Astrocyte of the cerebellum (primary cell): ENCODE measurements at regions not wholly inside any gene's neighbourhood (a gene's known extent, or its start where the extent isn't known, plus 50 kb on each side); places are given as distances from the start of the nearest gene placed in this dataset.
A peak's percentile ranks its signal among the peaks of the same experiment; 100 is the strongest.

Source experiments
- DNase-seq: peaks from one replicate; pipeline ENCODE4 v3.0.0-alpha.2; 2011; ENCODE audit warnings: low read depth
- H3K4me3 ChIP-seq: 2 replicates; pipeline ENCODE4 v1.5.1; 2011; ENCODE audit warnings: mild to moderate bottlenecking, low read depth, low read length, moderate library complexity
- CTCF ChIP-seq: IDR thresholded peaks from 2 replicates; pipeline ENCODE4 v1.5.1; 2012; ENCODE audit warnings: low read length, low read depth, moderate library complexity, mild to moderate bottlenecking; ENCODE audit errors: missing control alignments
- in situ Hi-C: cut with HindIII; loops from 2 replicates; pipeline ENCODE4 v1.10.0; 2017; ENCODE audit warnings: low sequenced_read_pairs

GRCh38 chr4:13912436-13912925, 285.0 kb upstream of the BOD1L1 start:
- no peak overlapping the region for H3K4me3 ChIP-seq
- in situ Hi-C loops, result no loop called here
- DNase-seq, result no peak
- TF ChIP-seq CTCF, result no peak

GRCh38 chr4:13912966-13913365, 285.4 kb upstream of the BOD1L1 start:
- H3K4me3 ChIP-seq, result no peak overlapping the region
- no peak for DNase-seq
- in situ Hi-C loops, result no loop called here
- TF ChIP-seq CTCF, result no peak

- DNase-seq, result no peak
- no peak overlapping the region for H3K4me3 ChIP-seq
- in situ Hi-C loops, result no loop called here
- TF ChIP-seq CTCF, result no peak
Measured at GRCh38 chr4:13917015-13917414, 289.5 kb upstream of the BOD1L1 start.

- in situ Hi-C loops, result no loop called here
- no peak overlapping the region for H3K4me3 ChIP-seq
- peak; percentile 89 for DNase-seq
- no peak for TF ChIP-seq CTCF
Measured at GRCh38 chr4:13918110-13918509, 290.6 kb upstream of the BOD1L1 start.

- no peak for TF ChIP-seq CTCF
- in situ Hi-C loops, result no loop called here
- no peak for DNase-seq
- no peak overlapping the region for H3K4me3 ChIP-seq
Measured at GRCh38 chr4:13918991-13919441, 291.5 kb upstream of the BOD1L1 start.

- in situ Hi-C loops, result loop anchor here (5.0 kb wide), 1 partner anchor 62 kb away; no protein-coding TSS in a partner anchor
- TF ChIP-seq CTCF, result no peak
- no peak overlapping the region for H3K4me3 ChIP-seq
- no peak for DNase-seq
Measured at GRCh38 chr4:13920111-13920875, 292.8 kb upstream of the BOD1L1 start.
